SW480 (cell line): ENCODE measurements at regions not wholly inside any gene's neighbourhood (a gene's known extent, or its start where the extent isn't known, plus 50 kb on each side); places are given as distances from the start of the nearest gene placed in this dataset.

Experiments used
- DNase-seq: peaks from one replicate; pipeline ENCODE4 v3.0.0-alpha.2; 2016; ENCODE audit warnings: low spot score

DNA sequence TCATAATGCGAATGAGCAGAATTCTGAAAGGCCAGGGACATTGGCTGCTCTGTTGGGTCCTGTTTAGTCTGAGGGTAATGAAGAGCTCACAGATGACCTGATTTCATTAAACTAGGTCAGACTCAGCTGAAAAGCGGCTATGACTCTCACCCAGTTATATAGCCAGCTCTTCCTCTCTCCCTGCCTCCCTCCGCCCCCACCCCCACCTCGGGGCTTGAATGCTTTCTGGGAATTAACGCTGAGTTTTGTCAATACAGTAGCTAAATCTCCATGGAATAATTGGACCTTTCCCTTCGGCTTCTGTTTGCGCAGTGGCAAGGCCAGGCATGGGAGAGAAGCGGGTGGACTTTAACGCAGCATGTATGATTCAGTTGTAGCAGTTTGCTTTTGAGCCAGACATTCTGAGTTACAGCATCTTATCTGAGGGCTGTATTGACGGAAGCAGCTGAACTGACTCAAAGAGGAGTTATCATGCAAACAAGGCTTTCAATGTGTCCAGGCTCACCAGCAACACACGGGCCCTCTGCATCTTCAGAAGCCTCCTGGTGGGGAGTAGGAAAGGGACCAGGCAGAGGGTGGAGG, 110.6 kb downstream of the MYCN start:
- no peak for DNase-seq

DNA sequence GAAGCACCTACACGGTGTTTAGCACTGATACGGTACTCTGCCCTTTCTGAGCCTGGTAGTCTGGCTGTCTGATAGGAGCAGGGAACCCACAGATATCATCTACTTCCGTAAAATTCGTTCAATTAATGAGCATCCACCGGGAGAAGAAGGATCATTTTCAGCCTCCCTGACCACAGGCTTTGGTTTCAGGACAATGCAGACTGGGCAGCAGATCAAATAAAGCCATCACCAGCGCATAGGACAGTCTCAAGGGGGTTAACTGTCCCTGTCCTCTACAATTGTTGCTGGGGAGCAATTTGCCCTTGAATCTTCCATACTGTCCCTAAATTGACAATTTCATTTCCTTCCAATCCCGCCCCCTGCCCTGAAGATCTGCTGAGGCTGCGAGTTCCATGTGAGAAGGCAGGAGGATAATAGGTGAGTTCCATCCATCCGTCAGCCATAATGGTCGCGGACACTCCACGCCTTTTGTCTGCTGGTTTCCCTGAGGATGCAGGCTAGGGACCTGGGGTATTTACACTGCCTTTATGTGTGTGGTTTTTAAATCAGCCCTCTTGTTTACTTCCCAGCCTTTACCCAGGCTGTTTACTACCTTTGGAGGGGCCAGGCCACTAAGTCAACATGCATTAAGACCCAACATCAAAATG, 110.0 kb downstream of the MYCN start:
- no peak for DNase-seq

DNA sequence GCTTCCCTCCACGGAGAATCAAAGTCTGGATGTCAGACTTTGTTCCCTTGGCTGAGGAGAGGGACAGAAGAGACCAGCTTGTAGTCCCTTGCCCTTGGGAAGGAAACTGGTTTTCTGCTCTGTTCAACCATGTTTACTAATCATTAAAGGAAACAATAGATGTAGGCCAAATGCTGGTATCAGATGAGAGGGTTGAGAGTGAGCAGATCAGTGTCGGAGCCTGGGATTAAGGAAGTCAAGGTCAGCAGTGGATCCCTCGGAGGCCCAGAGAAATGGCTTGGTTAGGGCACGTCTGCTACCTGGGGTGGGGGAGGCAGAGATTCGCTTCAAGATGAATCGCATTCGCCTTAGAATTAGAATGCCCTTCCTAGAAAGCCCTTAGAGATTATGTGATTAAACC, 109.1 kb downstream of the MYCN start:
- DNase-seq: no peak

DNA sequence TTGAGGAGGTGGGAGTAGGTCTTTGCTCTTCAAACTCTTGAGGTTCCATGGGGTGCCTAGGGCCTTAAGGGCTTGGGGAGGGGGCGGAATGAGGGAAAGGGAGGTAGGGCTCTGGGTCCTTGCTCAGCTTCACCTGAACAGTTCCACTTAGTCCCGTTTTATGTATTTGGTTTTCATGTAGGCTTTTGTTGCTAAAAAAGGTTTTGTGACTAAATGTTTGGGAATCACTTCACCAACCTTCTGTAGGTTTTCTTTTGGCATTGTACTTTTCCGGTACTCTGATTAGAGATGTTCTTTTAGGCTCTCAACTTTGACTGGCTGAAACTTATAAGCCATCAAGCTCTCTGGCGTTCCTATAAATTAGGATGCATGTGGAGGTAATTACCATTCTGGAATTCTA, 108.1 kb downstream of the MYCN start:
- no peak for DNase-seq

DNA sequence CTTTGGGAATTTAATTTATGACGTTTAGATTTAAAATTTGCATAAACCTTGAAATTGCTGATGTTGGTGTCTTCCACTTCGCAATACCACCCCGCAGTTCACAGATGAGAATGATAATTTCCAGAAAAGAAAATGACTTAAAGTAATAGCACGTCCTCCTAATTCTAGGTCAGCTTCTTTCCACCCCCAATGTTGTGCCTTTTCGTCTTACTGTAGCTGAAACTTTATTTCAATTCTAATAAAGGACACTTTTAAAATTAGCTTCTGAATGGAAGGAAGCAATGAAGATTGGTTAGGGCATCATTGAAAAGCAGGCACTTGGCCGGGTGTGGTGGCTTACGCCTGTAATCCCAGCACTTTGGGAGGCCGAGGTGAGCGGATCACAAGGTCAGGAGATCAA, 107.4 kb downstream of the MYCN start:
- no peak for DNase-seq

DNA sequence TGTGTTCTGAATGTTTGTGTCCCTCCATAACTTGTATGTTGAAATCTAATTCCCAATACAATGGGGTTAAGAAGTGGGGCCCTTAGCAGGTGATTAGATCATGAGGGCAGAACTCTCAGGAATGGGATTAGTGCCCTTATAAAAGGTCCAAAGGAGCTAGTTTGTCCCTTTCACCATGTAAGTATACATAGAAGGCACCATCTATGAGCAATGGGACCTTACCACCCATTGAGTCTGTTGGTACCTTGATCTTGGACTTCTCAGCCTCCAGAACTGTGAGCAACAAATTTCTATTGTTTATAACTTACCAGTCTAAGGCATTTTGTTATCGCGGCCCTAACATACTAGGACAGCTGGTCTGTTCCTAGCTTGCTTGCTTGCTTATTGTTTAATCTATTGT, 106.3 kb downstream of the MYCN start:
- no peak for DNase-seq

DNA sequence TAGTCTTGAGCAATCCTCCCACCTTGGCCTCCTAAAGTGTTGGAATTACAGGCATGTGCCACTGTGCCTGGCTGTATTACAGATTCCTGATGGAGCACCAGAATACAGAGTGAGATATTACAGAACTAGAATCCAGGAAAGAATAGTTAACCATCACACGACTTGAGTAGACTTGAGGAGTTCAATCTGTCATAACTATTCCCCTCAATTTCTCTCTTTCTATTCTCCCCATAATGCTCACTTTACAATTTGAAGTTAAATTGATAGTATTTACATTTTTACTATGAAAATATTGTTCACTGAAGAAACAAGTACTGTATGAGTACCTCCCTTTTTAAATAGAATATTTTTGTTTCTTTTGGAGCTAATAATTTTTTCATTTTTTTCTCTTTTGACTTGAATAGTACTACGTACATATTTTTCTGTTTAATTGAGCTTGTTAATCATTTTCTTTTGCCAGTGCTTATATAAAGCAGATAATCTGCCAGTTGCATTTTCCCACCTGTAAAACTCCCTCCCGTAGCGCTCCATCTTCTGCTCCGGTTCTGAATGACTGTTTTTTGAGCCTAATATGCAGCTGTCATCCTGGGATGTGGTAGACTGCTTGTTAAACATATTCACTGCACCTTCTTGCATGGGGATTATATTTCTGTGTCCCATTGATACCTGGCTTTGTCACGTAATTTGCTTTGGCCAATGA, 105.5 kb downstream of the MYCN start:
- DNase-seq: no peak

DNA sequence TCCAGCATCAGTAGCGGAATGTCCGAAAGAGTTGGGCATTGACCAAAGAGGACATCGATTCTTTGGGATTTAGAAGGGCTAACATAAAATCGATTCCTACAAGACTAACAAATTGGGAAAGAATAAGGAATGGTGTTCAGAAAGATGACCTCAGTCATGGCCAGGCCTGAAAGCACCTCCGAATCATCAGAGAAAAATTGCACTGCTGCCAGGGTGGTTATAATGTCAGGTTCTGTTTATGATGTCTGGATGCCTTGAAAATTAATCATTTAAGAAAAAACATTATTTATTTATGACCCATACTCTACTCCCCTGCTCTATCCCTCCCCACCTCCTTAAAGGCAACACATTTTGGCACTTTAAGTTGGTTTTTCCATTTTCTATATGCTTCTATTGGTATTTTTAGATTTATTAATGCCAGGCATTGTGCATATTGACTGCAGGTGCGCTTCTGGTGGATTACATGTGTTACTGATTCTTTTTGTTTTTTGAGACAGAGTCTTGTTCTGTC, 104.7 kb downstream of the MYCN start:
- no peak for DNase-seq

DNA sequence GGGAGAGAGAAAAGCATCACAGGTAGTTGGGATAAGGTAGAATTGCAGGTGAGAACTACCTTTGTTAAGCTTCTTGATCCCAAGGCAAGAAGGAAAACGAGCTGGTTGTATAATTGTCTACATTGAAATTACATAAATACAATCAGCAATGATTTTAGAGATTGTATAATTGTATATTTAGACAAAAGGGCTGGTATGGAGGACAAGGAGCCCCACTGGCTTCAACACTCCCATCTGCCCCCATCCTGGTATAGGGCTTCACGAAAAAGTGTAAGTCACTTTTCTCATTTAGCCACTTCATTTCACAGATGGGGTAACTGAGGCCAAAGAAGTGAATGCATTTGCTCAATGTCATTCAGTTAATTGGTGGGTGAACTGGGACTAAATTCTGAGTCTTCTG, 103.3 kb downstream of the MYCN start:
- no peak for DNase-seq

DNA sequence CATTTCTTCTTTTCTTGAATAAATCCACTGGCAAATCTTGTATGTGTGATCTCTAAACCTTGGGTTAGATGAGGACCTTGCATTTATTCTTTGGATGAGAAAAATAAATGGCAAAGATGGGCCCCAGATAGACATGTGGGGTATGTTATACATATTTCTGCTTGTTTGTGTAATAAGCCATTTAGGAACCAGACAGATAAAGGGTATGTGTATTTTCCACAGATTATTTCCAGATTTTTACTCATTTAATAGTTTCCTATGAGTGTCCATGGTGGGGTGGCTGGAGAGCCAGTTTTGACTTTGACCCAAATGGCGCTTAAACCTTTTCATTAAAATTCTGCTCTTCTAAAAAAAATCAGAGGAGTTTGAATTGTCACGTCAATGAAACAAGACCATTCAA, 102.8 kb downstream of the MYCN start:
- no peak for DNase-seq

DNA sequence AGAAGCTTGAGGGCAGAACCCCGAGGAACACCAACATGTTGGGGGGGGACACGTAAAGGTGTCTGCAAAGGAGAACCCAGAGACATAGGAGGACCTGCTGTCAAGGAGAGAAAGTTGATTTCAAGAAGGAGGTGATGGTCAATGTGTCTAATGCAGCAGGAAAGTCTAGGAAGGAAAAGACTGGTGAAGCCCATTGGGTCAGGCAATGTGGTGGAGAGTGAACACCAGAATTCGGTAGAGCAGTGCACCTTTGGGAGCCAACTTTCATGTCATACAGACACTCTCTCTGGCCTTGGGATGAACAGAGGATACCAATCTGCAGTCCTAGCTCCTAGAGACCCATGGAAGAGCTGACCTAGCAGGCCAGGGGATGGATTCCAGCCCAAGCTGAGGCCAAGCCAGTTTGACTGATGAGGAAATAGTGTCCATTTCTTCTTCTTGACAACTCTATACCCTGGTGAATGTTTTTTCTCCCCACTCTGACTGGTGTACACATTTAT, 101.9 kb downstream of the MYCN start:
- no peak for DNase-seq

DNA sequence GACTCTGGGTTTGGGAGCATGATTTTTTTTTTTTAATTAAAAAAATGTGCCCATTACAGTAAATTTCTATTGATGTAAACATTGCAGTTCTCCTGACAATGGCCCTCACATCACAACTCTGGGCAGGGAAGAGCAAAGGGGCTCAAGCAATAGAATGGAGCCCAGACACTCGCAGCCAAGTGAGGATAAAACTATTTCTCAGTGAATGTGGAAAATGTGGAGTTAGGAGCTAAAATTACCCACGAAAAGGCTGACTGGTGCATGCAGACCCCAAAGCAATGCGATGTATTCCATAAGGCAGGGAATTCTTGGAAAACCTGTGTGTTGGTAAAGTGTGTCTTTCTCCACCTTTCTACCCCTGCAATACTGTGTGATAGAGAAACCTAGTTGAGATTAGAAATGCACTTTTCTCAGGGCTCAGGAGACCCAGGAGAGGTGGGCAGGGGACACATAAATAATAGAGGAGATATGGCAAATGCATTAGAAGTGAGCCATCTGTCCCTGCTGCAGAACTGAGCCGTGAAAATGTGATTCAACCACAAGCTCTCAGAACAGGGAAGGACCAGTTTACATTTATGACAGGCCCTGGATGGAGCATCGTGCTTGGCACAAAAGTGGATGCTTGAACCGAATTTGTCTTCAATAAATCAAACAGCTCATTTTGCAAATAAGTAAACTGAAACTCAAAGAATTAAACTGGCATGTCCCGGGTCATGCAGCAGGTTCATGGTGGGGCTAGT, 100.1 kb downstream of the MYCN start:
- DNase-seq: no peak

DNA sequence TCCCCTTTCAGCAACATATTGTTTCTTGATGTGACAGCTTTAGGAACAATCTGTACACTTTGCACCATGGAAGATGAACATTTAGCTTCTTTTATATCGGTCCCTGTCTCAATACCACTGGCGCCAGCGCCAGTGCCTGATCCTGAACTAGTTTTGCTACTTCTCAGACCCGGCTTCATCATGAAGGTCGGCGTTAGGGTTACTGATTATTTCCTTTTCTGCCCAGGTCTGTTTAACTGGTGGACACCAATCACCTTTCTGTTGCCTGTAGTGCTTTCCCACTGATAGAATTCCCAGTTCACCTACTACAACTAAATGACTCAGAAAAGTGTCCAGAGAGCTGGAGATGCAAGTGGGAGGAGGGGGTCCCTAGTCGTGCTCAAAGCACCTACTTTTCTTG, 99.5 kb downstream of the MYCN start:
- no peak for DNase-seq

DNA sequence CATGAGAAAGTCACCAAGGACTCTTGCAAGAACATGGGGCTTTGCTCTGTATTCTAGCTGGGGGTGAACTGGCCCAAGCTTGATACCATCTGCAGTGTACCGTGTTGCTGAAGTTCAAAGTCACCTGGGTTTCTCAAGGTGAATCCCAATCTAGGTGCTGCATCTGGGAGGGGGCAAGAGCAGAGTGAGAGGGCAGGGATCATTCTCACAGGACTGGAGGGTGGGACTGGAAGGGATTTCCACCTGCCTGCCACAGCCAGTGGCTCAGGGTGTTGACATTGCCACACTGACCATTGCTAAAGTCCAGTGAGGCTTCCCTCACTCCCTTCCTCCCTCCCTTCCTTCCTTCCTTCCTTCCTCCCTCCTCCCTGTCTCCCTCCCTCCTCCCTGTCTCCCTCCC, 98.7 kb downstream of the MYCN start:
- DNase-seq: no peak

DNA sequence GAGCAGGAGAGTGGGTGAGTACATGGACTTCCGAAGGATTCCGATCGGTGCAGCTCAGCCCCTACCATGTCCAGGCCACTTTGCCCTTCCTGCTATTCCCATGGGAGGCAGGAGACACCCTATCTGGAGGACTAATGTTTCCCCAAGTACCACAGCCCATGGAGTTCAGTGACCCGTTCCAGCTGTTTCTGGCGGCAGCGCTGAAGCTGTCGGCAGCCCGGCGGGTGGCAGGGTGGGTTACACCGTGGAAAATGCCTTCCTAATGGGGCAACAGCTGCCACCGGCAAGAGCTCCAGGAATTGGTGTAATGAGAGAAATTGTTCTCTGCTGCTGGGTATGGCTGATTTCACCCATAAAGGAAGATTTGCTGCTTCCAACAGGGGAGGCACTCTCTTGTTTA, 98.3 kb downstream of the MYCN start:
- DNase-seq: no peak

DNA sequence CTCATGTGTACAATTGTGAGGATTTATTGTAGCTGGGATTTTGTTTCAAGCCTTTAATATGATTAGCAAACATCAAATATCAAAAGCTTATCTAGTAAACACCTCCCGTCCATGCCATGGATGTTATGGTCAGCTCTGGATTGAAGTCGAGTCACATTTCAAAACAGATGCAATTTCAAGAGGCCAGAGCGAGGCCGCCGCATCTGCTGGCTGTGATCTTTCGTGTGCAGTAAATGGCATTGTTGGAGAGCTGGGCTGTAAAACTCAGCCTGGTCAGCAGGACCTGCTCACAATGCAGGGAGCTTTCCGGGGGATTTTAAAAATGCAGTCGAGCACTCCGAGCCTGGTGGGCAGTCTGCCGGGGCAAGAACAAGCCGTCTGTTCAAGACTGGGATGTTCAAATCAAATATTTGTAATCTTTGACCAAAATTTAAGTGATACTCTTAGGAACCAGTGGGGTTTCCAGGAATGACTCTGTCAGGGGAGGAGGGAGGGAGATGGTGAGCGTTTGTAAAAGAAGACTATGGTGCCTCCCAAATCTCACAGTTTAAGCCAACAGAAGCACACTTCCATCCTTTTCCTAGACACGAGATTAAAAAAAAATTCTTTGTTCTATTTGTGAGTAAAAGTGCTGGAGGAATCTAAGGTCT, 97.6 kb downstream of the MYCN start:
- no peak for DNase-seq

DNA sequence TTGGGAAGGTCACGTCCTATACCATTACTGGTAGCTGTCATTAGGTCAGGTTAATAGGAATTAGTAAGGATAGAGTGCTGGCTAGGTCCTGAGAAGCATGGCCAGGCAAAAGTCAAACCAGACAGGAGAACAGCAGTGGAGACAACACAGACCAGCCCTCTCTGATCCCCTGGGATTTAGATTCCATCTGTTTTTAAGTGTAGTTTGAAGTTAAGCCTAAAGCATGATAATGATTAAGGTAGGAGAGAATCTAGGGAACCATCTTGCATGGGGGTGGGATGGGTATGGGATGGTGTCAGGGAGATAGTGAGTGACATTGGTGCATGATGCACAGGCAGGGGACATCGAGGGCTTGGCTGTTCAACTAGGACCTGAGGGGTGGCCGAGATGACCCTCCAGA, 96.6 kb downstream of the MYCN start:
- DNase-seq: no peak

DNA sequence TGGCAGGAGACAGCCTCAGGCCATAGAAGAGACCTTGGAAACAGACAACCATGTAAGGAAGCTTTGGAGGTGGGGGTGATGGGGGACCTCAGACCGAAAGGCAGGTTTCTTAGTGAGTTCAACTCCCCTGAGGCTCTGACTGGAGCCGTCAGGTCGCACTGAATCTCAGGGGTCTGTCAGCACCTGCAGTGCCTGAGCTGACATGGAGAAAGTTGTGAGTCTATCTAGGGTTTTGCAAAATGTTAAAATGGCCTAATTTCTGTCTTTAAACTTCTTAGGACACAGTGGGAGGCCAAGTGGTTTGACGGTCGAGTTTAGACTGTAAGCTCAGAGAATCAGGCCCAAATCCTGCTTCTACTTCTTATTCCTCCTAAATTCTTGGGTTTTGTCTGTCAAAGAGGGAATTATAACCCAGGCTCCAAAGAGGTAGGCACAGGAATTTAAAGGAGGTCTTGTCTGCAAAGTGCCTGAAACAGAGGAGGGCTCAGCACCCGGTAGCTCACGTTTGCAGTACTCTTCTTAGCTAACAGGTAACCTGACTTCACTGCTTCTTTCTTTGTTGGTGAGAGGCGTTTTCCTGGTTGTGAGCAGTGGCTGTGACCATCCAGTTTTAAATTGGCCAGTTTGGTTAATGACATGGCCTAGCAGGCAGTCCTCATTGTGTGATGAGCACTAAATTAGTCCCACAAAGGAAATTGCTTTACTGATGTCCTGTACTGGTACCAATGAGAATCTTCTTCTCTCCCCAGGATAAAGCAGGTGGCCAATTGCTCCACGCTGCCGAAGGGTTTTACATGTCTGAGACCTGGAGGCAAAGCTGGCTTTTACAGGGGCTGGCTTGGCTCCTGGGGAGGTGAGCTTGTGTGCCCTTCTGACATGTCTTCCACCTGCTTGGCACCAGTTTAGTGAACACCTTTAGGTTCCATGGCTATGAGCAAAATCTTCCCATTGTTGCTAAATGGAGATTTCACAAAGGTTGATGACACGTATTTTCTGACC, 95.7 kb downstream of the MYCN start:
- no peak for DNase-seq

DNA sequence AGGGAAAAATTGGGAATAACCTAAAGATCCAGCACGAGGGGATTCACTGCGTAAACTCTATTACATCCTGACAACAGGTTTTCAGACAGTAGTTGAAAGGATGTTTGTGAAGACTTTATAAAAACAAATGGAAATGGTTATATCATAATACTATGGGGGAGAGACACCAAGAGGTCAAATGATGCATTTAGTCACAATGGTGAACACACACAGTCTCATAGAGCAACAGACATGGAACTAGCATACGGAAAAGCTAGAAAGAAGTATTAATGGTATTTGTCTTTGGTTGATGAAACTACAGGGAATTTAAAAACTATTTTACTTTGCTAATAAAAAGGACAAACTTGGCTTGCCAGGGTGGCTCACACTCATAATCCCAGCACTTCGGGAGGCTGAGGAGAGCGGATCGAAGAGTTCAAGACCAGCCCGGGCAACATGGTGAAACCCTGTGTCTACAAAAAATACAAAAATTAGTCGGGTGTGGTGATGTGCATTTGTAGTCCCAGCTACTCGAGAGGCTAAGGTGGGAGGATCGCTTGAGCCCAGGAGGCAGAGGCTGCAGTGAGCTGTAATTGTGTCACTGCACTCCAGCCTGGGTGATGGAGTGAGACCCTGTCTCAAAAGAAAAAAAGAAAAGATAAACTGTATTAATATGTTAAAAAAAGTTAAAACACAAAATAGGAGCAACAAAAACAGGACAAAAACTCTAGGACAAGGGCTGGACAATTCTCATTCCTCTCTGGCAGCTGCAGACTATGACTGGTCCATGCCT, 94.8 kb downstream of the MYCN start:
- no peak for DNase-seq
